ENCODE measurements at regions not wholly inside any gene's neighbourhood (a gene's known extent, or its start where the extent isn't known, plus 50 kb on each side); places are given as distances from the start of the nearest gene placed in this dataset.

DNA sequence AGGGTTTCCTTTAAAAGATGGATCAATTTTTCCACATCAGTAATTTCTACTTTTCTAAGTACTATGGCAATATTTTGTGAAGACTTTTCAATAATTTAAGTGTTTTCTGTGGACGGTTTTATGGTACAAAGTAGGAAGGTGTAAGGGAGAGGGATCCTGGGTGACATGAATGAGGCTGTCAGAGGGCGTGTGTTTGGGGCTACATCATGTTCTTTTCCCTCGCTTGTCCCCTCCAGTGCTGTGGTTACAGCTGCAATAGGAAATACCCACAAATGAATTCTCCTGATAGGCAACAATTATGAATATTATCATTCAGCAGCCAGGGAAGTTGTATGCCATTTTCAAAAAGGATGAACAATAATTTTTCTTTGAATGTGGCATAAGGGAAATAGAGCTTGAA is 83.8 kb downstream of the CAVIN4 start (continued):
- TF ChIP-seq, protein P1, sequence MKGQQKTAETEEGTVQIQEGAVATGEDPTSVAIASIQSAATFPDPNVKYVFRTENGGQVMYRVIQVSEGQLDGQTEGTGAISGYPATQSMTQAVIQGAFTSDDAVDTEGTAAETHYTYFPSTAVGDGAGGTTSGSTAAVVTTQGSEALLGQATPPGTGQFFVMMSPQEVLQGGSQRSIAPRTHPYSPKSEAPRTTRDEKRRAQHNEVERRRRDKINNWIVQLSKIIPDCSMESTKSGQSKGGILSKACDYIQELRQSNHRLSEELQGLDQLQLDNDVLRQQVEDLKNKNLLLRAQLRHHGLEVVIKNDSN (IDR thresholded peaks at IDR 0.05; ENCODE audit: borderline replicate concordance, low read depth), result no peak
- TF ChIP-seq RAD21 (IDR thresholded peaks at IDR 0.05; ENCODE audit: low read length), result no peak

DNA sequence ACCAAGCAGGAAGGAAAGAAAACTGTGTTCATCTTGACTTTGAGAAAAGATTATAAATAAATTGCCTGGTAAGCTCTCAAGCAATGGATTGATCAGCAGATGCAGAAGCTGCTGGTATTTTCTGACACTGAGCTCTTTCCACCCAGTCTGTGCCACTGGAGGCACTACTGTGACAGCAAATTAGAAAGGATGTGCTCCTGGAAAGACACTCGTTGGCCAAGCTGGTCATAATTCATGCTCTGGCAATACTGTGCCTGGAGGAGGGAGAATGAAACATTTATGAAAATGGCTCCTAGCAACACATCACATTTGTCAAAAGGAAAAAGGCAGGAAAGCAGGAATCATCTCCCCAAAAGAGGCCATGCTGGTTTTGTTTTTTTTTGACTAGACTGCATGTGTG is 84.2 kb downstream of the CAVIN4 start:
- Histone ChIP-seq H3K4me3 (ENCODE audit: low read depth in 2 of 2, low read length in 1 of 2) (no peak overlapping the region), H3K9me3 (no peaks in the 10 kb centered on the region), H3K79me2 (ENCODE audit: insufficient read depth) (no peaks in the 10 kb centered on the region), H3K27me3 (ENCODE audit: insufficient read depth) (no peaks in the 10 kb centered on the region), H3K4me1 (ENCODE audit: control insufficient read depth in 1 of 2, insufficient read depth in 2 of 2, low read depth in 1 of 2, low read length in 1 of 2) (no peaks in the 10 kb centered on the region), H4K20me1 (ENCODE audit: insufficient read depth) (no peaks in the 10 kb centered on the region), H3F3A (replicated peaks; ENCODE audit: insufficient read depth) (no peaks in the 10 kb centered on the region), H3K36me3 (replicated peaks in 1 of 2; ENCODE audit: control insufficient read depth in 1 of 2, insufficient read depth in 2 of 2, low read length in 1 of 2) (no peaks in the 10 kb centered on the region), H3K9me2 (no peaks in the 10 kb centered on the region), H3K4me2 (no peak overlapping the region), H2AFZ (ENCODE audit: low read depth) (no peak overlapping the region), H3K9ac (no peak overlapping the region), H3K27ac (ENCODE audit: low read depth in 2 of 2, low read length in 1 of 2) (no peak overlapping the region)
- ChIA-PET CTCF (interaction anchor here (0.7 kb wide), 1 partner anchor 1447 kb away, joined by 3 read pairs; no protein-coding TSS in a partner anchor), POLR2A (no interaction called here)
- DNase-seq, result no peak
- TF ChIP-seq GABPA (IDR thresholded peaks at IDR 0.05; ENCODE audit: low read depth) (no peak), CHD2 (IDR thresholded peaks at IDR 0.05; ENCODE audit: low read length, partially characterized antibody) (no peak), SIN3A (IDR thresholded peaks at IDR 0.05; ENCODE audit: borderline replicate concordance, low read depth, low read length) (no peak), FOXJ3 (CRISPR knock-in tag; IDR thresholded peaks at IDR 0.05) (no peak), YY1 (IDR thresholded peaks at IDR 0.05; ENCODE audit: low read depth) (no peak), GATA2 (CRISPR knock-in tag; IDR thresholded peaks at IDR 0.05) (no peak)
- TF ChIP-seq, protein P2, sequence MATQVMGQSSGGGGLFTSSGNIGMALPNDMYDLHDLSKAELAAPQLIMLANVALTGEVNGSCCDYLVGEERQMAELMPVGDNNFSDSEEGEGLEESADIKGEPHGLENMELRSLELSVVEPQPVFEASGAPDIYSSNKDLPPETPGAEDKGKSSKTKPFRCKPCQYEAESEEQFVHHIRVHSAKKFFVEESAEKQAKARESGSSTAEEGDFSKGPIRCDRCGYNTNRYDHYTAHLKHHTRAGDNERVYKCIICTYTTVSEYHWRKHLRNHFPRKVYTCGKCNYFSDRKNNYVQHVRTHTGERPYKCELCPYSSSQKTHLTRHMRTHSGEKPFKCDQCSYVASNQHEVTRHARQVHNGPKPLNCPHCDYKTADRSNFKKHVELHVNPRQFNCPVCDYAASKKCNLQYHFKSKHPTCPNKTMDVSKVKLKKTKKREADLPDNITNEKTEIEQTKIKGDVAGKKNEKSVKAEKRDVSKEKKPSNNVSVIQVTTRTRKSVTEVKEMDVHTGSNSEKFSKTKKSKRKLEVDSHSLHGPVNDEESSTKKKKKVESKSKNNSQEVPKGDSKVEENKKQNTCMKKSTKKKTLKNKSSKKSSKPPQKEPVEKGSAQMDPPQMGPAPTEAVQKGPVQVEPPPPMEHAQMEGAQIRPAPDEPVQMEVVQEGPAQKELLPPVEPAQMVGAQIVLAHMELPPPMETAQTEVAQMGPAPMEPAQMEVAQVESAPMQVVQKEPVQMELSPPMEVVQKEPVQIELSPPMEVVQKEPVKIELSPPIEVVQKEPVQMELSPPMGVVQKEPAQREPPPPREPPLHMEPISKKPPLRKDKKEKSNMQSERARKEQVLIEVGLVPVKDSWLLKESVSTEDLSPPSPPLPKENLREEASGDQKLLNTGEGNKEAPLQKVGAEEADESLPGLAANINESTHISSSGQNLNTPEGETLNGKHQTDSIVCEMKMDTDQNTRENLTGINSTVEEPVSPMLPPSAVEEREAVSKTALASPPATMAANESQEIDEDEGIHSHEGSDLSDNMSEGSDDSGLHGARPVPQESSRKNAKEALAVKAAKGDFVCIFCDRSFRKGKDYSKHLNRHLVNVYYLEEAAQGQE (IDR thresholded peaks at IDR 0.05; ENCODE audit: low read depth, low read length), result no peak
- TF ChIP-seq, protein P3, sequence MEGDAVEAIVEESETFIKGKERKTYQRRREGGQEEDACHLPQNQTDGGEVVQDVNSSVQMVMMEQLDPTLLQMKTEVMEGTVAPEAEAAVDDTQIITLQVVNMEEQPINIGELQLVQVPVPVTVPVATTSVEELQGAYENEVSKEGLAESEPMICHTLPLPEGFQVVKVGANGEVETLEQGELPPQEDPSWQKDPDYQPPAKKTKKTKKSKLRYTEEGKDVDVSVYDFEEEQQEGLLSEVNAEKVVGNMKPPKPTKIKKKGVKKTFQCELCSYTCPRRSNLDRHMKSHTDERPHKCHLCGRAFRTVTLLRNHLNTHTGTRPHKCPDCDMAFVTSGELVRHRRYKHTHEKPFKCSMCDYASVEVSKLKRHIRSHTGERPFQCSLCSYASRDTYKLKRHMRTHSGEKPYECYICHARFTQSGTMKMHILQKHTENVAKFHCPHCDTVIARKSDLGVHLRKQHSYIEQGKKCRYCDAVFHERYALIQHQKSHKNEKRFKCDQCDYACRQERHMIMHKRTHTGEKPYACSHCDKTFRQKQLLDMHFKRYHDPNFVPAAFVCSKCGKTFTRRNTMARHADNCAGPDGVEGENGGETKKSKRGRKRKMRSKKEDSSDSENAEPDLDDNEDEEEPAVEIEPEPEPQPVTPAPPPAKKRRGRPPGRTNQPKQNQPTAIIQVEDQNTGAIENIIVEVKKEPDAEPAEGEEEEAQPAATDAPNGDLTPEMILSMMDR (IDR thresholded peaks at IDR 0.05), result no peak
- TF ChIP-seq, protein P4, sequence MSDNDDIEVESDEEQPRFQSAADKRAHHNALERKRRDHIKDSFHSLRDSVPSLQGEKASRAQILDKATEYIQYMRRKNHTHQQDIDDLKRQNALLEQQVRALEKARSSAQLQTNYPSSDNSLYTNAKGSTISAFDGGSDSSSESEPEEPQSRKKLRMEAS (IDR thresholded peaks at IDR 0.05; ENCODE audit: low read depth), result no peak
- WGBS (ENCODE audit: low lambda C conversion rate), result 0% methylated on average over 1 of the region's 1 CpG

Measured in SK-N-SH (cell line).